H9 (cell line): ENCODE measurements at regions not wholly inside any gene's neighbourhood (a gene's known extent, or its start where the extent isn't known, plus 50 kb on each side); places are given as distances from the start of the nearest gene placed in this dataset.

ENCODE experiments used
- DNase-seq: peaks from one replicate; pipeline ENCODE4 v3.0.0-alpha.2; 2017
- H2AFZ ChIP-seq: one replicate; pipeline ENCODE4 v1.6.1; 2013; ENCODE audit warnings: mild to moderate bottlenecking, low read length, control low read depth, moderate library complexity
- H2AK5ac ChIP-seq: 2 replicates; pipeline ENCODE4 v1.6.1; 2013; ENCODE audit warnings: low read length, control low read depth, mixed read lengths; ENCODE audit not compliant: insufficient read length
- H2BK120ac ChIP-seq: one replicate; pipeline ENCODE4 v1.6.1; 2013; ENCODE audit warnings: low read depth, mild to moderate bottlenecking, low read length, control low read depth, inconsistent platforms; ENCODE audit not compliant: poor library complexity, severe bottlenecking
- H2BK12ac ChIP-seq: 2 replicates; pipeline ENCODE4 v1.6.1; 2013; ENCODE audit warnings: low read length, control low read depth, mixed read lengths, low read depth; ENCODE audit not compliant: insufficient read length
- H2BK15ac ChIP-seq: 2 replicates; pipeline ENCODE4 v1.6.1; 2013; ENCODE audit warnings: low read depth, low read length, control low read depth
- H2BK20ac ChIP-seq: one replicate; pipeline ENCODE4 v1.6.1; 2013; ENCODE audit warnings: low read depth, mild to moderate bottlenecking, low read length, control low read depth, inconsistent platforms; ENCODE audit not compliant: poor library complexity, severe bottlenecking
- H2BK5ac ChIP-seq: 2 replicates; pipeline ENCODE4 v1.6.1; 2013; ENCODE audit warnings: low read length, control low read depth, mixed read lengths; ENCODE audit not compliant: insufficient read length
- H3K14ac ChIP-seq: 2 replicates; pipeline ENCODE4 v1.6.1; 2013; ENCODE audit warnings: low read length, control low read depth; ENCODE audit not compliant: insufficient read depth
- H3K18ac ChIP-seq: 2 replicates; pipeline ENCODE4 v1.6.1; 2013; ENCODE audit warnings: low read depth, mild to moderate bottlenecking, mixed read lengths, low read length, control low read depth; ENCODE audit not compliant: insufficient read length
- H3K23ac ChIP-seq: 2 replicates; pipeline ENCODE4 v1.6.1; 2013; ENCODE audit warnings: low read length, control low read depth, mixed read lengths, low read depth; ENCODE audit not compliant: insufficient read length
- H3K23me2 ChIP-seq: 2 replicates; pipeline ENCODE4 v1.6.1; 2013; ENCODE audit warnings: low read depth, mild to moderate bottlenecking, mixed read lengths, low read length, control low read depth; ENCODE audit not compliant: insufficient read length, poor library complexity, severe bottlenecking
- H3K27ac ChIP-seq: 2 replicates; pipeline ENCODE4 v1.5.1; 2013; ENCODE audit warnings: low read length, control low read depth, mixed read lengths, low read depth; ENCODE audit not compliant: insufficient read length
- H3K27me3 ChIP-seq: 2 replicates; pipeline ENCODE4 v1.6.1; 2013; ENCODE audit warnings: low read length, control low read depth, inconsistent platforms; ENCODE audit not compliant: insufficient read depth
- H3K4ac ChIP-seq: 2 replicates; pipeline ENCODE4 v1.6.1; 2013; ENCODE audit warnings: low read depth, mild to moderate bottlenecking, control low read depth, inconsistent platforms, low read length, moderate library complexity
- H3K4me1 ChIP-seq: 2 replicates; pipeline ENCODE4 v1.6.1; 2013; ENCODE audit warnings: low read length, control low read depth, inconsistent platforms; ENCODE audit not compliant: insufficient read depth
- H3K4me2 ChIP-seq: 2 replicates; pipeline ENCODE4 v1.6.1; 2013; ENCODE audit warnings: low read length, control low read depth, mixed read lengths; ENCODE audit not compliant: insufficient read length, insufficient read depth
- H3K56ac ChIP-seq: 2 replicates; pipeline ENCODE4 v1.6.1; 2013; ENCODE audit warnings: low read depth, mild to moderate bottlenecking, mixed read lengths, low read length, control low read depth; ENCODE audit not compliant: insufficient read length
- H3K79me1 ChIP-seq: 2 replicates; pipeline ENCODE4 v1.6.1; 2013; ENCODE audit warnings: low read depth, mild to moderate bottlenecking, moderate library complexity, low read length, control low read depth, inconsistent platforms; ENCODE audit not compliant: insufficient read depth, poor library complexity, severe bottlenecking
- H3K79me2 ChIP-seq: 2 replicates; pipeline ENCODE4 v1.6.1; 2013; ENCODE audit warnings: low read length, control low read depth, inconsistent platforms; ENCODE audit not compliant: insufficient read depth
- H3K9ac ChIP-seq: 2 replicates; pipeline ENCODE4 v1.6.1; 2013; ENCODE audit warnings: low read length, control low read depth, mixed read lengths; ENCODE audit not compliant: insufficient read length; ENCODE audit errors: extremely low read depth
- H3K9me3 ChIP-seq: one replicate; pipeline ENCODE4 v1.6.1; 2013; ENCODE audit warnings: low read depth, low read length, inconsistent platforms; ENCODE audit not compliant: control insufficient read depth
- H3T11ph ChIP-seq: one replicate; pipeline ENCODE4 v1.6.1; 2013; ENCODE audit warnings: mild to moderate bottlenecking, low read length, control low read depth, inconsistent platforms
- H4K20me1 ChIP-seq: one replicate; pipeline ENCODE4 v1.6.1; 2013; ENCODE audit not compliant: control insufficient read depth, insufficient read length, insufficient read depth
- H4K5ac ChIP-seq: 2 replicates; pipeline ENCODE4 v1.6.1; 2013; ENCODE audit warnings: low read depth, mild to moderate bottlenecking, mixed read lengths, low read length, control low read depth; ENCODE audit not compliant: insufficient read length
- H4K8ac ChIP-seq: replicated peaks from 2 replicates; pipeline ENCODE4 v1.6.1; 2013; ENCODE audit warnings: low read length, control low read depth, mixed read lengths, low read depth; ENCODE audit not compliant: insufficient read length
- H4K91ac ChIP-seq: 2 replicates; pipeline ENCODE4 v1.6.1; 2013; ENCODE audit warnings: low read depth, mild to moderate bottlenecking, moderate library complexity, mixed read lengths, low read length, control low read depth; ENCODE audit not compliant: insufficient read length
- H3K27ac Mint-ChIP-seq, 3 experiments: 2 replicates in 2 of 3; 3 replicates in 1 of 3; pipeline ENCODE4 v1.8.0; 2020 to 2021; ENCODE audit warnings: mixed read lengths in 3 of 3, mild to moderate bottlenecking in 1 of 3, moderate library complexity in 1 of 3
- H3K27me3 Mint-ChIP-seq: 2 replicates; pipeline ENCODE4 v1.8.0; 2021; ENCODE audit warnings: low read depth, mild to moderate bottlenecking, moderate library complexity, mixed read lengths
- H3K36me3 Mint-ChIP-seq, 3 experiments: 2 replicates in 2 of 3; 3 replicates in 1 of 3; pipeline ENCODE4 v1.8.0; 2020 to 2021; ENCODE audit warnings: low read depth in 3 of 3, mixed read lengths in 3 of 3; ENCODE audit not compliant: insufficient read depth in 1 of 3
- H3K4me1 Mint-ChIP-seq, 2 experiments: 2 replicates each; pipeline ENCODE4 v1.8.0; 2020; ENCODE audit warnings: mixed read lengths in 2 of 2
- H3K4me3 Mint-ChIP-seq, 2 experiments: 2 replicates in 1 of 2; 3 replicates in 1 of 2; pipeline ENCODE4 v1.8.0; 2020 to 2021; ENCODE audit warnings: mild to moderate bottlenecking in 2 of 2, mixed read lengths in 2 of 2, moderate library complexity in 1 of 2
- H3K9me3 Mint-ChIP-seq, 2 experiments: 2 replicates in 1 of 2; 3 replicates in 1 of 2; pipeline ENCODE4 v1.8.0; 2020; ENCODE audit warnings: mild to moderate bottlenecking in 2 of 2, mixed read lengths in 2 of 2, moderate library complexity in 1 of 2
- CTCF ChIP-seq: fragments of 200-600 bp; sonication (generic); conservative IDR thresholded peaks from 3 replicates; pipeline ENCODE4 v1.8.0; 2021; ENCODE audit warnings: antibody characterized with exemption, mild to moderate bottlenecking
- WGBS: extraction: QIAGEN DNeasy Blood & Tissue Kit; methylation state at CpG from one replicate; pipeline ENCODE4 v1.1.7; 2013; ENCODE audit warnings: missing lambda C conversion rate, low lambda C conversion rate, mixed read lengths; ENCODE audit not compliant: insufficient read length; ENCODE audit errors: extremely low coverage; 5-methylcytosine and 5-hydroxymethylcytosine counted together

- Histone ChIP-seq H3K27ac (no peak overlapping the region), H3K9me3 (no peaks in the 10 kb centered on the region), H3K23ac (no peak overlapping the region), H2BK120ac (no peak overlapping the region), H3K23me2 (no peaks in the 10 kb centered on the region), H3K79me2 (no peaks in the 10 kb centered on the region), H2AFZ (no peak overlapping the region), H4K5ac (no peak overlapping the region), H2BK20ac (no peak overlapping the region), H3K18ac (no peak overlapping the region), H2BK5ac (no peak overlapping the region), H4K20me1 (no peaks in the 10 kb centered on the region), H3K56ac (no peak overlapping the region), H3T11ph (no peak overlapping the region), H3K9ac (no peak overlapping the region), H3K14ac (no peak overlapping the region), H3K4me1 (no peaks in the 10 kb centered on the region), H4K8ac (no peak overlapping the region), H2BK12ac (no peak overlapping the region), H4K91ac (no peak overlapping the region), H3K79me1 (no peaks in the 10 kb centered on the region), H2AK5ac (no peak overlapping the region), H3K4me2 (no peak overlapping the region), H3K27me3 (no peaks in the 10 kb centered on the region; the same call in 1 of the 2 replicates), H3K4ac (no peak overlapping the region), H2BK15ac (no peak overlapping the region)
- no peak for TF ChIP-seq CTCF
- Mint-ChIP-seq H3K4me3 (no peak overlapping the region), H3K27ac (no peak overlapping the region), H3K27me3 (peaks cover 12% of the 10 kb centered on the region), H3K4me1 (peaks cover 4 to 13% of the 10 kb centered on the region in 2 experiments), H3K9me3 (no peaks in the 10 kb centered on the region), H3K36me3 (no peaks in the 10 kb centered on the region)
- no CpG with 5 or more reads among the region's 10 CpGs for WGBS
- no peak for DNase-seq
Measured at GRCh38 chr10:113317489-113317888, 235.4 kb upstream of the HABP2 start.
